Memory B cell (primary cell): ENCODE measurements at regions not wholly inside any gene's neighbourhood (a gene's known extent, or its start where the extent isn't known, plus 50 kb on each side); places are given as distances from the start of the nearest gene placed in this dataset.
A peak's percentile ranks its signal among the peaks of the same experiment; 100 is the strongest.

ENCODE experiments used
- ATAC-seq: fragments of 150-1000 bp; cut with Tn5 transposase; 2 replicates; pipeline ENCODE4 v1.10.0; 2021; ENCODE audit warnings: low read depth, mild to moderate bottlenecking, moderate library complexity
- DNase-seq, 2 donors: peaks; one replicate each; pipeline ENCODE4 v3.0.0; 2022; ENCODE audit warnings: low spot score in 2 of 2
- H3K27ac Mint-ChIP-seq: one replicate; pipeline ENCODE4 v1.8.0; 2022; ENCODE audit warnings: mild to moderate bottlenecking, moderate library complexity, mixed read lengths
- H3K27me3 Mint-ChIP-seq: one replicate; pipeline ENCODE4 v1.8.0; 2022; ENCODE audit warnings: mixed read lengths
- H3K36me3 Mint-ChIP-seq: one replicate; pipeline ENCODE4 v1.8.0; 2022; ENCODE audit warnings: mild to moderate bottlenecking, mixed read lengths
- H3K4me1 Mint-ChIP-seq: one replicate; pipeline ENCODE4 v1.8.0; 2022; ENCODE audit warnings: mixed read lengths
- H3K4me3 Mint-ChIP-seq: one replicate; pipeline ENCODE4 v1.8.0; 2022; ENCODE audit warnings: mild to moderate bottlenecking, moderate library complexity, mixed read lengths
- H3K9me3 Mint-ChIP-seq: one replicate; pipeline ENCODE4 v1.8.0; 2022; ENCODE audit warnings: mixed read lengths

DNA sequence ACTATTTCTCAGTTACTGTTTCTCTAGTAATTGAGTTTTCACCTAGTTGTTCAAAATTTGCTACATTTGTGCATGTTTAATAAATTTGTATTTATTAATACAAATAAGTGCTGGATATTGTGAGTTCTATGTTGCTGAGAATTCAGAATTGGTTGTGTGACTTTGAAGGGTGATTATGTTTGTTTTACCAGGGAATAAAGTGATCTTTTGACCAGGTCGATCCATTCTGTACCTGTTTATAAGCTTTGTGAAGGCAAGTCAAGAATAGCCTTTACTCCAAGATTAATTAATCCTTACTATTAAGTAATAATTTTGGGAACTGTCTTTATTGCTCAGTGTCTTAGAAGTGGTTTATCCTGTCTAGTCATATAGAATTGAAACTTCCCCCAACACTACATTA lies 230.0 kb upstream of the GYPC start:
- DNase-seq (no peak), ATAC-seq (no peak)
- no peaks in the 10 kb centered on the region for H3K4me1 Mint-ChIP-seq
- H3K27ac Mint-ChIP-seq = no peak overlapping the region
- no peaks in the 10 kb centered on the region for H3K36me3 Mint-ChIP-seq
- peaks cover 5% of the 10 kb centered on the region for H3K9me3 Mint-ChIP-seq
- H3K27me3 Mint-ChIP-seq = peaks cover 2% of the 10 kb centered on the region
- no peak overlapping the region for H3K4me3 Mint-ChIP-seq

DNA sequence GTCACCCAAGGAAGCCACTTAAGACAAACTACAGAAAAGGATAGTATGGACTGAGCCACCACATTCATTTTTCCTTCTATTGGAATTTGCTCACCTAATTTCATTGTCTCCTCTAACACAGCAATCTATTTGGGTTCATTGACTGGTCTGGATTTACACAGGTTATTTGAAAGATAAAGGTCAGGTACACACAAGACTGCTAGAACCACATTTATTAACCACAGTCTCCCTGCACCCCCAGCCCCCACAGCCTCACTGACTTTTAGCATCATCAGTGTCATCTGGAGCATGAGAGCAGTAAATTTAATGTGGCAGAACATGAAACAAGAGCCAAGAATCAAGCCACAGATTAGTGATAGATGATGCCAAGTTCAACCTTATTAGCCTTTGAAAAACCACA lies 226.9 kb upstream of the GYPC start:
- no peaks in the 10 kb centered on the region for H3K4me1 Mint-ChIP-seq
- no peak overlapping the region for H3K4me3 Mint-ChIP-seq
- ATAC-seq (no peak), DNase-seq (no peak)
- no peak overlapping the region for H3K27ac Mint-ChIP-seq
- H3K27me3 Mint-ChIP-seq = no peaks in the 10 kb centered on the region
- no peaks in the 10 kb centered on the region for H3K9me3 Mint-ChIP-seq
- H3K36me3 Mint-ChIP-seq = no peaks in the 10 kb centered on the region

DNA sequence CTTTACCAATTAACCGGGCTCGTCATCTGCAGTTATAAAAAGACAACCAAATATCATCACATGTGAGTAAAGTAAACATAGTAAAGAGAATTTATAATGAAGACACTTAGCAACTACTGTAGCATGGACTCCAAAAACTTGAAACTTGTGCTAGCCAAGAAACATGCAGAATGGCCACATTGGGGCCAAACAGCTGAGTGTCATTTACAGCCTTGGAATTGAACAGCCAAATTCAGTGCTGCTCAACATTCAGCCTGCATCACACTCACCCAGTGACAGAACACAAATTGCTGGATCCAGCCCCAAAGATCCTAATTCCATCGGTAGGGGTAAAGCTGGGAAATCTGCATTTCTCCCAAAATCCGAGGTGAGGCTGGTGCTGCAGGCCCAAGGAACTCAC lies 224.8 kb upstream of the GYPC start:
- no peaks in the 10 kb centered on the region for H3K36me3 Mint-ChIP-seq
- no peak overlapping the region for H3K4me3 Mint-ChIP-seq
- no peaks in the 10 kb centered on the region for H3K4me1 Mint-ChIP-seq
- DNase-seq (no peak), ATAC-seq (no peak)
- no peak overlapping the region for H3K27ac Mint-ChIP-seq
- H3K27me3 Mint-ChIP-seq = no peaks in the 10 kb centered on the region
- H3K9me3 Mint-ChIP-seq = no peaks in the 10 kb centered on the region

- no peaks in the 10 kb centered on the region for H3K9me3 Mint-ChIP-seq
- H3K4me3 Mint-ChIP-seq = no peak overlapping the region
- no peak overlapping the region for H3K27ac Mint-ChIP-seq
- peaks cover 3% of the 10 kb centered on the region for H3K27me3 Mint-ChIP-seq
- no peak for DNase-seq
- H3K4me1 Mint-ChIP-seq = no peaks in the 10 kb centered on the region
- H3K36me3 Mint-ChIP-seq = no peaks in the 10 kb centered on the region
- ATAC-seq = no peak
Observed at GRCh38 chr2:126436411-126436810, 219.5 kb upstream of the GYPC start.

DNA sequence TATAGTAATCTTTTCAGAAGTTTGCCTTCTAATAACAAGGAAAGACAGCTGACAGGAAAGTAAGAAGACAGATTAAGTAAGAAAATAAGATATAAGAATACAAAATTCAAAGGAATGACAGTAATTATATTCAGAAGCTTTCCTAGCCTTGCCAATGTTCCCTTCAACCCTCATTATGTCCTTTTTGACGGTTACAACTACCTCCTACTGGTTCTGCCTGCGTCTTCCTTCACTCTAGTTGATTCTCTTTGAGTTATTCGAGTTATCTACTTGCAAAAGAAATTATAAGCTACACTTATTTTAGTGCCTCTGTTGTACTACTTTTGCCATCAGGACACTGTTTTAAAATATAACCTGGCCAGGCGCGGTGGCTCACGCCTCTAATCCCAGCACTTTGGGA lies 218.9 kb upstream of the GYPC start:
- H3K36me3 Mint-ChIP-seq = no peaks in the 10 kb centered on the region

DNA sequence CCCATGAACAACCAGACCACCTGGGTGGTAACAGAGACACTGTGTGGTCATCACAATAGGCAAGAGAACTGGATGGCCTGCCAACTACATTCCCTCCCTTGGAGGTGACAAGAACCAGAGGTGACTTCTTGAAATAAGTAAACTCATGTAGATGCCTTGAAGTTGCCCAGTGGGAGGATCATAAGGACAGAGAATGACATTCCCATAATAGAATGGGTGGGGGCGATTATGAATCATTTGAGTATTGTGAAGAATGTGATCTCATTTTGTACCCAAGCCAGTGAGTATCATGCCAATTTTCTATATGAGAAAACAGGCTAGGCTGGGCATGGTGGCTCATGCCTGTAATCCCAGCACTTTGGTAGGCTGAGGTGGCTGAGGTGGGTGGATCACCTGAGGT lies 211.4 kb upstream of the GYPC start:
- ATAC-seq (no peak), DNase-seq (no peak)
- H3K27me3 Mint-ChIP-seq = peaks cover 4% of the 10 kb centered on the region
- H3K9me3 Mint-ChIP-seq = no peaks in the 10 kb centered on the region
- peaks cover 3% of the 10 kb centered on the region for H3K4me1 Mint-ChIP-seq
- H3K36me3 Mint-ChIP-seq = no peaks in the 10 kb centered on the region
- H3K27ac Mint-ChIP-seq = no peak overlapping the region
- H3K4me3 Mint-ChIP-seq = no peak overlapping the region

More for the DNA sequence above, 218.9 kb upstream of the GYPC start:
- ATAC-seq = no peak
- peaks cover 3% of the 10 kb centered on the region for H3K27me3 Mint-ChIP-seq
- H3K4me3 Mint-ChIP-seq = no peak overlapping the region
- no peaks in the 10 kb centered on the region for H3K4me1 Mint-ChIP-seq
- no peak for DNase-seq
- H3K9me3 Mint-ChIP-seq = no peaks in the 10 kb centered on the region
- H3K27ac Mint-ChIP-seq = no peak overlapping the region

GRCh38 chr2:126446106-126446695 lies 209.8 kb upstream of the GYPC start:
- Mint-ChIP-seq H3K4me3 (no peak overlapping the region), H3K27ac (no peak overlapping the region), H3K27me3 (peaks cover 4% of the 10 kb centered on the region), H3K9me3 (no peaks in the 10 kb centered on the region), H3K36me3 (no peaks in the 10 kb centered on the region), H3K4me1 (peaks cover 3% of the 10 kb centered on the region)
- DNase-seq (no peak), ATAC-seq (no peak)

DNA sequence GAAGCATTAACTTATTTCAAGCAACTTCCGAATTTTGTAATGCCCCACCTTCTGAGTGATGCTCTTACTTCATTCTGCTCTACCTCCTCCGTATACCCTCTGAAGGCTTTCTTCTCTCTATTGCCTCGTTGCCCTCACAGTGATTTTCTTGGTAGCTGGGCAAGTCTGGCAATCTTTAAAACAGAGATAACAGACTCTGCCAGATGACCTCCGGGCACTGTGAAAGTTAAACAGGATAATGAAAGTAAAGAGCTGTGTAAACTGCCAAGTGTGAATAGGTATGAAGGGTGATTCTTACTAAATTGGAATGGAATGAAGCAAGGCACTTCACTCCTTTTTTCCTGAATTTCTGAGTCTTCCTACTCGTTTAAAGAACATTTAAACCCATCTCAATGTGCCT lies 207.3 kb upstream of the GYPC start:
- Mint-ChIP-seq H3K36me3 (no peaks in the 10 kb centered on the region), H3K4me3 (no peak overlapping the region), H3K9me3 (no peaks in the 10 kb centered on the region), H3K4me1 (peaks cover 3% of the 10 kb centered on the region), H3K27me3 (peaks cover 4% of the 10 kb centered on the region), H3K27ac (no peak overlapping the region)
- ATAC-seq (no peak), DNase-seq (no peak)

GRCh38 chr2:126449677-126450076 lies 206.3 kb upstream of the GYPC start:
- no peak for ATAC-seq
- no peak overlapping the region for H3K4me3 Mint-ChIP-seq

DNA sequence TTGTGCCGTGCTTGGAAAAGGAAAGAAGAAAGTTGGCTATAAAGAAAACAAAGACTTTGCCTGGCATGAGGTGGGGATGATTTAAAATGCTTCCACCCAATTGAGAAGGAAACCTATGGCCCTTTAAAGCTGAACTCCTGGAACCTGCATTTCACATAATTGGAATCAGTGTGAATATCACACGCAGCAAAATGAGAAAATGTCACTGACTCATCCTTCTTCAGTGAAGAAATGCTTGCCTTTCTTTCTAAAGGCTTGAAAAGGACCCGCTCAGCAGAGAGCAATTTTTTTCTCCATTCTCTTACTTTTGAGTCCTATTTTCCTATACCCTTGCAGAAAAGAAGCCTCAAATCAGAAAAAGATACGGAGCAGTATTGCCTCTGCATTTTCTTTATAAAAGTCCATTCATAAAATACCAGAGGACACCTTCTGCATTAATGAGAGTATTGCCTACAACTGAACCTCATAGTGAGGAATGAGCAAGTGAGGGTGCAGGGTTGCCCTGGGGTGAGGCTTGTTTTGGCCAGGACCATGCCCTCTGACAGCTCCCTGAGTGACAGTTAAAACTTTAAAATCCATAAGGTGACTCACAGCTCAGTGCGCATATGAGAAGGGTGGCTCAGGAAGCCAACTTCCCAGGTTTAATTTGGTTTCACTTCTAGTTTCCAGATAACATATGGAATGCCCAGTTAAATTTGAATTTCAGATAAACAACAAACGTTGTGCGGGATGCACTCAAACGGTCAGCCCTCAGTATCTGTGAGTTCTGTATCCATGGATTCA lies 191.9 kb upstream of the GYPC start:
- peaks cover 2% of the 10 kb centered on the region for H3K27me3 Mint-ChIP-seq
- DNase-seq = no peak
- H3K9me3 Mint-ChIP-seq = peaks cover 2% of the 10 kb centered on the region
- H3K36me3 Mint-ChIP-seq = no peaks in the 10 kb centered on the region
- no peak overlapping the region for H3K27ac Mint-ChIP-seq
- no peak overlapping the region for H3K4me3 Mint-ChIP-seq
- ATAC-seq = no peak
- peaks cover 4% of the 10 kb centered on the region for H3K4me1 Mint-ChIP-seq

More at GRCh38 chr2:126449677-126450076, 206.3 kb upstream of the GYPC start:
- Mint-ChIP-seq H3K9me3 (no peaks in the 10 kb centered on the region), H3K27me3 (no peaks in the 10 kb centered on the region), H3K36me3 (no peaks in the 10 kb centered on the region), H3K27ac (no peak overlapping the region), H3K4me1 (peaks cover 3% of the 10 kb centered on the region)
- no peak for DNase-seq

DNA sequence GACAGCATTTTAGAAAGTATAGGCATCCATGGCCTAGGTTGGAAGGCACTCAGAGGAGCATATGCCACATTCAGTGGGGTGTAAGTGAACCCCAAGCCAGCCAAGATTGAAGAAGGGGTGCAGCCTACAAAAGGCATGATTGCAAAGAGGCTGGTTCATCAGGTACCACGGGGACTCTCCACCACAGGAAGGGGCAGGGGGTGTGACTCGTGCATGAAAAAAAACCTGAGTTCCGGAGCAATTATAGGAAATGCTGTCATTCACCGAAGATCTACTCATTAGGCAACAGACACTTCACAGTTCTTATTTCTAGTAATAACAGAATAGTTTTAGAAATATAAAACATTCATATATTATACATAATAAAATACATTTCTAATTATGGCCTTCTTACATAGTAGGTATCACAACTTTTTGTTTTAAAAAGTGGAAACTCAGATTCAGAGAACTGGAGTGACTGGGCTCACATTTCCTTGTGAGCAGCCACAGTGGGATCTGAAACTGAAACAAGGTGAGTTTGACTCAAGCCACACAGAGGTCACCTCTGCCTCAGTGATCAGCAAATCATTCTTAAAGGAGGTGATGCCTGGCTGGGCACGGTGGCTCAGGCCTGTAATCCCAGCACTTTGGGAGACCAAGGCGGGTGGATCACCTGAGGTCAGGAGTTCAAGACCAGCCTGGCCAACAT lies 188.4 kb upstream of the GYPC start:
- peaks cover 4% of the 10 kb centered on the region for H3K4me1 Mint-ChIP-seq
- DNase-seq (no peak), ATAC-seq (peak; percentile 60)
- H3K36me3 Mint-ChIP-seq = no peaks in the 10 kb centered on the region
- H3K27ac Mint-ChIP-seq = no peak overlapping the region
- H3K9me3 Mint-ChIP-seq = no peaks in the 10 kb centered on the region
- peaks cover 2% of the 10 kb centered on the region for H3K27me3 Mint-ChIP-seq
- H3K4me3 Mint-ChIP-seq = no peak overlapping the region

GRCh38 chr2:126475031-126475430 lies 180.9 kb upstream of the GYPC start:
- ATAC-seq (no peak), DNase-seq (no peak)
- H3K4me1 Mint-ChIP-seq = no peaks in the 10 kb centered on the region
- no peak overlapping the region for H3K27ac Mint-ChIP-seq
- H3K4me3 Mint-ChIP-seq = no peak overlapping the region
- H3K27me3 Mint-ChIP-seq = peaks cover 5% of the 10 kb centered on the region
- H3K36me3 Mint-ChIP-seq = no peaks in the 10 kb centered on the region
- H3K9me3 Mint-ChIP-seq = peaks cover 3% of the 10 kb centered on the region

- Mint-ChIP-seq H3K4me3 (no peak overlapping the region), H3K27me3 (peaks cover 5% of the 10 kb centered on the region), H3K4me1 (no peaks in the 10 kb centered on the region), H3K27ac (no peak overlapping the region), H3K9me3 (peaks cover 3% of the 10 kb centered on the region), H3K36me3 (no peaks in the 10 kb centered on the region)
- ATAC-seq (no peak), DNase-seq (no peak)
Observed at GRCh38 chr2:126476691-126477090, 179.3 kb upstream of the GYPC start.

DNA sequence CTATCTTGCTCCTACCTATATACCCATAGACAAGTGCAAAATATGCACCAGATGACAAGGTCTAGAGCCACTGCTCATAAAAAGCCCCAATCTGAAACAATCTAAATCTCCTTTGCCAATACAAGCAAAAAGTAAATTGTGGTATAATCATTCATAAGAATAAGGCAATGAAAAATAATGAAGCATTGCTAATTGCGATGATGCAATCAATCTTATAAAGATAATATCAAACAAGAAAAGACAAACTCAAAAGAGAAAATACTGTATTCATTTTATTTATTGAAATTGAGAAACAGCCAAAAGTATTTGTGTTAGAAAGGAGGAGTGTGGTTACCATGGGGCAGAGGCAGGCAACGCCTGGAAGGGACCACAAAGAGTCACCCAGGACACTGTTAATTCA lies 175.9 kb upstream of the GYPC start:
- Mint-ChIP-seq H3K9me3 (peaks cover 2% of the 10 kb centered on the region), H3K4me3 (no peak overlapping the region), H3K27me3 (no peaks in the 10 kb centered on the region), H3K36me3 (no peaks in the 10 kb centered on the region), H3K27ac (no peak overlapping the region), H3K4me1 (no peaks in the 10 kb centered on the region)
- no peak for DNase-seq
- no peak for ATAC-seq
